HG03342 (cell line): ENCODE measurements at regions not wholly inside any gene's neighbourhood (a gene's known extent, or its start where the extent isn't known, plus 50 kb on each side); places are given as distances from the start of the nearest gene placed in this dataset.
"Not testable (repeated sequence)": the region's sequence is repeated elsewhere in the genome, so short reads cannot be mapped to it uniquely, and the experiment has no call there.

ENCODE experiments used
- ATAC-seq: cut with Tn5 transposase; IDR thresholded peaks from one replicate; pipeline ENCODE4 v1.9.1; 2021; ENCODE audit warnings: mild to moderate bottlenecking, moderate library complexity; ENCODE audit not compliant: unreplicated experiment

- no peak for ATAC-seq
These were observed 339.7 kb downstream of the SATB1 start for GRCh38 chr3:18085429-18085828.

- ATAC-seq = not testable (repeated sequence)
These were observed 340.8 kb upstream of the TBC1D5 start for GRCh38 chr3:18083273-18083590.

- ATAC-seq = no peak
These were observed 340.3 kb upstream of the TBC1D5 start for GRCh38 chr3:18082551-18083272.

- no peak for ATAC-seq
These were observed 337.8 kb upstream of the TBC1D5 start for GRCh38 chr3:18080198-18080689.

- ATAC-seq = no peak
These were observed 337.3 kb upstream of the TBC1D5 start for GRCh38 chr3:18079739-18080138.

- ATAC-seq = no peak
These were observed 336.6 kb upstream of the TBC1D5 start for GRCh38 chr3:18079062-18079461.

GRCh38 chr3:18077128-18077840 lies 334.9 kb upstream of the TBC1D5 start:
- ATAC-seq = no peak

- no peak for ATAC-seq
These were observed 333.9 kb upstream of the TBC1D5 start for GRCh38 chr3:18076301-18076700.

- no peak for ATAC-seq
These were observed 333.4 kb upstream of the TBC1D5 start for GRCh38 chr3:18075799-18076198.

GRCh38 chr3:18071833-18072232 lies 329.4 kb upstream of the TBC1D5 start:
- ATAC-seq = no peak

- ATAC-seq = no peak
These were observed 328.5 kb upstream of the TBC1D5 start for GRCh38 chr3:18070944-18071343.

- no peak for ATAC-seq
These were observed 327.8 kb upstream of the TBC1D5 start for GRCh38 chr3:18070231-18070630.

- no peak for ATAC-seq
These were observed 327.1 kb upstream of the TBC1D5 start for GRCh38 chr3:18069568-18069967.

- no peak for ATAC-seq
These were observed 324.6 kb upstream of the TBC1D5 start for GRCh38 chr3:18066899-18067582.

GRCh38 chr3:18064586-18064985 lies 322.2 kb upstream of the TBC1D5 start:
- no peak for ATAC-seq

GRCh38 chr3:18062657-18063025 lies 320.2 kb upstream of the TBC1D5 start:
- ATAC-seq = no peak

GRCh38 chr3:18061737-18062656 lies 319.6 kb upstream of the TBC1D5 start:
- no peak for ATAC-seq

GRCh38 chr3:18058666-18059065 lies 316.2 kb upstream of the TBC1D5 start:
- no peak for ATAC-seq

GRCh38 chr3:18057471-18058091 lies 315.1 kb upstream of the TBC1D5 start:
- ATAC-seq = no peak

- no peak for ATAC-seq
These were observed 312.2 kb upstream of the TBC1D5 start for GRCh38 chr3:18054625-18055024.
